ENCODE measurements at regions not wholly inside any gene's neighbourhood (a gene's known extent, or its start where the extent isn't known, plus 50 kb on each side); places are given as distances from the start of the nearest gene placed in this dataset.
A peak's percentile ranks its signal among the peaks of the same experiment; 100 is the strongest.

GRCh38 chr2:64287202-64287740 is 143.1 kb upstream of the PELI1 start:
- no peak for DNase-seq

DNA sequence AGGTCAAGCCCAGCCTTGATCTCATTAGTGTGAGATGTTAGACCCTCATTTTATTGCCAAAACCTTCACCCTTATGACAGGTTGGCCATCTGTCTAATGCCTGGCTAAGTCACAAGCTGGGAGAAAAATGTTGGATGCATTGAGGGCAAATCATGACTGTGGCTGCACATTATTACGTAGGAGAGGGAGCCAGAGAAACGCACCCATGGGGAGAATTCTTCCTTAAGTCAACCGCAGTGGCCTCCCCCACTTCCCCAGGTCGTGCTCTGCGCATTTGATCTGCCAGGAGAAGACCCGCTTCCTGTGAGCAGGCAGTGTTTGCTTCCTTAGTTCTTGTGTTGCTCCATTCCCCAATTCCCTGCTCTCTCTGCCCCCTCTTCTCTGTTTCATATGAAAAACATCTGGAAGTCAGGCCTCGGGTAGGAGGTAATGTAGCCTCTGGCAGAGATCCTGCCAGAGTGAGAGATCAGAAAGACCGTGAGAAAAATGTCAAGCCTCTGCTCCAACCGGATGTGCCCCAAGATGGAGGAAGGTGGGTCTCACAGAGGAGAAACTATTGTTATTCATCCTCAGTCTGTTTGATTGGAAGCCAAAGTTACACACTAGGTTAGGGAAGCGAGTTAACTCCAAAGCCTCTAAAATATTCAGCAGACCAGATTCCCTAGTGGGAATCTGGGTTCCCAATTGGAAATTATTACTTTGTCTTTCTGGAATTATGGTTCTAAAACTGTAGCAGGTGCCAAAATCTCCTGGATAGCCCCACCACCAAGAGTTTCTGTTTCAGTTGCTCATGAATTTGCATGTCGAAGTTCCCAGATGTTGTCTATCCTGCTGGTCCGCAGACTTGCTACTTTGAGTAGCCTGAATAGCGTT is 144.3 kb upstream of the PELI1 start:
- no peak for DNase-seq

DNA sequence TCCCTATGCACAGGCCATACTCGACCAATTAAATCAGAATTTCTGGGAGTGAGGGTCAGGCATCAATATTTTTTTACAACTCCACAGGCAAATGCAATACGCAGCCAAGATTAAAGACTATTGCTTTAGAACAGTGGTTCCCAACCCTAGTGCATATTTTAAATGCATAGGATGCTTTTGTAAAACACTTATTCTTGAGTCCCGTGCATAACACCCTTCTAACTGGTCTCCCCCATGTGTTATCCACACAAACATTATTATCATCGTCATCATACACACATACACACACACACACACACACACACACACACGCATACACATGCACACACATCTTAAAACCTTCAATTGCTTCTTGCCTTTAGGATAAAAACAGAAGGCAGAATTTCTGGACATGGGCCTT is 145.0 kb upstream of the PELI1 start:
- DNase-seq: no peak

DNA sequence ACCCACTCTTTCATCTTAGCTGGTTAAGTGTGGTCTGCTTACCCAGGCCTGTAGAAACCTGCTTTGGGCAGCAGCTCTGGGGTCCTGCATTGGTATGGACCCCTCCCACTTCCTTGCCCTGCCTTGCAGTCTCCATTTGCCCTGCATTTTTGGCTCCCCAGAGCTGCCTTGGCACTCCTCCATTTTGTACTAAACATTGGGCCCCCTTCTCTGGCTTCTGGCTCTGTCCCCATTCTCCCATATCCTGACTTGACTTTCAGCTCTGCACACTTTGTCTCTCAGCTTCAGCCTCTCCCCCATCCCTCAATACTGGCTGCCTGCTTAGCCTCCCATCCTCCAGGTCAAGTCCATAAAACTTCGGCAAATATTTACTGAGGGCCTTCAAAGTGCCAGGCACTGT is 145.5 kb upstream of the PELI1 start:
- no peak for DNase-seq

- DNase-seq: no peak
Observed at GRCh38 chr2:64291181-64291580, 147.0 kb upstream of the PELI1 start.

- DNase-seq: no peak
Observed at GRCh38 chr2:64295326-64296139, 151.3 kb upstream of the PELI1 start.

DNA sequence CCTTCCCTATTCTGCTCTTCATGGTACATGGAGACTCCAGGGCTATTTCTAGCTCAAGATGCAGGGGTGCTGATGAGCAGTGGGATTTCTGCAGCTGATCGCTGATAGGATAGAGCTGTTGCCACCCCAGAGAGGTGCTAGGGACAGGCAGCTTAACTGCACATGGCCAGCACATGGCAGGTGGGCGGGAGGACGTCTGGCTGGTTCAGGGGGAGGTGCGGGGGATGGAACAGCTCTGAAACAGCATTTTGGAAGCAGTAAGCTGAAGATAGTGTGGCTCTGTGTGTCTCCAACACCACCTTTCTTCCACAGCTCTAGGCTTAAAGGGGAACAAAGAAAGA is 151.9 kb upstream of the PELI1 start:
- DNase-seq: no peak

DNA sequence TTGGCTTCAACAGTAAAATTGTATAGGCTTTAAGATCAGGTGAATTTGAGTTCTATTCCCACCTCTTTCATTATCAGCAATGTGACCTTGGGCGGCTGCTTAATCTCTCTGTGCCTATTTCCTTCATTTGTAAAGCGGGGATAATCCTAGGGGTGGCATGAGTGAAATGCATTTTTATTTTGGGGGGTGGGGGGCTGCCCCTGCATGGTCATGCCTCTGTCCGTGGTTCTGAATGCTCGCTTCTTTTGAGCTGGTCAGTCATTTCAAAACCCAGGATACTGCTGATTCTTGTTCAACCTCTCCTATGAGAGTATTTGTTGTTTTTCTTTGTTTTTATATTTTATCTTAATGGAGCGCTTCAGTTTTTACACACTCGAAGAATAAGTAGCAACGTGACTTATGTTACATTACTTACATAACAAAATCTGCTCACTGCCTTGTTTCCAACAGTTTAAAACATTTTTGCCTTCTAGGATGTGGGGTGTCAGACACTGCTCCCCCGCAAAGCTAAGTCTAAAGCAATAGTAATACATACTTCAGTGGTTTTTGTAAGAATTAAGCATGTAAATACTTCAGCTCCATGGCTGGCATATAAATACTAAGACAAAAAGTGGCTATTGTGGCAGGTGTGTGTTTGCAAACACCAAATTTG is 152.6 kb upstream of the PELI1 start:
- DNase-seq: no peak

DNA sequence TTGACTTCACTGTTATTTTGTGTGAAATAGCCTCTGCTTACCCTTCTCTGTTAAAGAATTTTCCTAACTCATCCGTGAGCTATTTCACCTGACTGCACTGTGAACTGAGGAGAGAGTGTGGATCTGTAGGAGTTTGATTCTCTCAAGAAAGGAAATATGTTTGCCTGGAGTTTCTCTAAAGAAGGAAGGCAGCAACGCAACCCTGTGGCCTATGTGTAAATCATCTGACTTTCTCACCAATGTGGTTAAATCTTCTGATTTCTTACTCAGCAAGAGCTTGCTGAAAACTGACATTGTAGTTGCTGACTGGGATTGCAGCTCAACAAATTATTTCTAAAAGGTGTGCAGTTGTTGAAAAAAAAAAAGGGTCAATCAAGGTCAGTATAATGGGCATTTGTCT is 153.9 kb upstream of the PELI1 start:
- DNase-seq: no peak

GRCh38 chr2:64300066-64300465 is 153.9 kb upstream of the LGALSL start:
- DNase-seq: peak; percentile 9

GRCh38 chr2:64303250-64303649 is 150.7 kb upstream of the LGALSL start:
- DNase-seq: no peak

DNA sequence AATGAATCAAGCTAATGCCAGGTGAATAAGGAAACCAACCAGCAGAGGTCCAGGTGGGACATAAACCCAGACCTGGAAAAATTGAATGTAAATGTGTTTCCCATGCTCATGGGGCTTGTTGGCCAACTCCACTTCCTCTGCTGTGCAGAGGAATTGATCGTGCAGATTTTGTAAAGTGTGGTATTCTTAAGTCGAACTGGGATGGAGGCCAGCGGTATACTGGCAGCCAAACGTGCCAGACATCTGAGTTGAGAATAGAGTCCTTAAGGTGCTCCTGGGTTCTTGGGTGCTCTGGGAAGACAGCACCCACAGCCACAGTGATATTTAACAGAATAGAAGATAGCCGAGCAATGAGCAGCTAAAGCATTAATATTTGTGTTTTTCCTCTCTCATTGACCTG is 146.5 kb upstream of the LGALSL start:
- no peak for DNase-seq

DNA sequence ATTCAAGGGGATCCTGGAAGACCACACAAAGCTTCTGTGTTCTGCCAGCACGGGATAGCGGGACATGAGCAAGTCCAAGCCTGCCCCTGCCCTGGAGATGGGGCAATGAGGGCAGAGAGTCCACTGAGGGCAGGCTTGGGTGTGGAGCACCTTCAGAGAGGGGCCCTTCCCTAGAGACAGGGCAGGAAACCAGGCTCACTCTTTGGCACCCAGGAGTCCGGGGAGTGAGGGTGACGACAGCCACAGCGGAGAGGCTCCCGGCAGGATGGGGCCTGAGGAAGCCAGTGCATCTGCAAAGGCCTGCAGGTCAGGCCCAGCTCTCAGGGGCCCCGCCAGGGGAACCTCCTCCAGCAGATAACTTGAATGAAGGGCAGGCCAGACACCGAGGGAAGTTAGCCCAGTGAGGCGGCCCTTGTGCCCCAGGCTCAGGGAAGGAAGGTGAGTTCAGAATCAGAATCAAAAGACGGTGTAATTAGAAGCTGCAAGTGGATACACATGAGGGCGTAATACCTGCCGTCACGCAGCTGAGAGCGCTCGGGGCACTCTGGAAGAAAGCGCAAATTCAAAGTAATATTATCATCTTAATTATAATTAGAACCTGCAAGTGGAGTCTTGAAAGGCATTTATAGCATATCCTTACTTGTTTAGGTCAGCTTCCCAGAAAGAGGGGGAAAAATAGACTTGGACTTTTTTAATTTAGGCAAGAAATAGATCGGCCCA is 142.6 kb upstream of the LGALSL start:
- no peak for DNase-seq

DNA sequence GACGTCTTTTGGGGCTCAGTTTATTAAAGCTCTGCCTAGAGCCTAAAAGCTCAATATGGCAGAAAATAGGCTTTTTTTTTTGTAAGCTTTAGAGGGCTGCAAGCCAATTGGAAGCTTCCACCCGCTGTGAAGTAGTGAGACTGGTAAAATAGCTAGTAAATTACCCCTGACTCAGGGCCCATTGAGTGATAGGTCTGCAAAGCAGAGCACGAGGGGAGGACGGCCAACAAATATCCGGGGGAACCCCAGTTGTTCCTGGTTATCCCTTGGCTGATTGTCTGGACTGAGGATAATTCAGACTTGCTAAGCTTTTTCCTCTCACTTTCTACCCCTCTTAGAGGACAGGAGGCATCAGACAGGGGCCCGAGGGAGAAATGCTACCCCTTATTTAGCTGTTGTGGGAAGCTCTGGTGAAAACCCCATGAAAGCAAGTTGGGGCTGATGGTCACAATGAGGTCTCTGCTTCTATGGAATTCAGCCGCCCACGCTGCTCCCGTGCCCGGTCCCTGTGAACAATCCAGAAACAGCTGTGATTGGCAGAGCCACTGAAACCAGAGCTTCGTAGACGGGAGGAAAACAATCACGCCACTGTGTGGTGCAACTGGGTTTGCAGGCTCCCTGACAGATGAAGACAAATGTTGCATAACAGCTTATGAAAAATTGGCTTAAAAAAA is 141.9 kb upstream of the LGALSL start:
- DNase-seq: peak; percentile 39

- no peak for DNase-seq
Observed at GRCh38 chr2:64312622-64313397, 141.2 kb upstream of the LGALSL start.

GRCh38 chr2:64313398-64313723 is 140.6 kb upstream of the LGALSL start:
- no peak for DNase-seq

DNA sequence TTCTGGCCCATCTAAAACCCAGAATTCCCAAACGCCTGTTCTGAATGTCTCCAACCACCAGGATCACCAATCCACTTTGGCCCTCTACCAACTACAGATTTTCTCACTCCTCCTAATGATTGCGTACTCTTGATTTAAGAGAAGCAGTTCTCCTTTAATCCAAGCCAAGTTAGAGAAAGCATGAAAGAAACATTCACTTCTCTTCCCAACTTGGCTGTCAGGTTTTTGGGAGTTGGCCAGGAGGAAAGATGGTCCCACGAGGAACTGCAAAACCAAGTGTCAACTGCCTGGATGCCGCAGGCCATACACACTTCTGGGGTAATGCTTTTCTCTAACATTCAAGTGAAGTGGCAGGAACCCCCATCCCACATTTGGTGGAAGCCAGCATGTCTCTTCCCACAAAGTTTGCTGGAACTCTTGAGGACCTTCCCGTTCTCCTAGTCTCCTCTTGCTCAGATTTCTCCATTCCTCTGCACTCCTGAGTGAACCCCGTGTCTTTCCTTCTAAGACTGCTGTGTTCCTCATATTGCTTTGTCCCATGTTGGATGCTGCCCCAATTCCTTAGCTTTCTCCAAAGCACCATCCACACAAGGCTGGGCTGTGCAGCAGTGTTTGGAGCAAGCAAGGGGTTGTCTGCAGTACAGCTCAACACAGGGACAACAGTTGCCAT is 138.5 kb upstream of the LGALSL start:
- DNase-seq: no peak

DNA sequence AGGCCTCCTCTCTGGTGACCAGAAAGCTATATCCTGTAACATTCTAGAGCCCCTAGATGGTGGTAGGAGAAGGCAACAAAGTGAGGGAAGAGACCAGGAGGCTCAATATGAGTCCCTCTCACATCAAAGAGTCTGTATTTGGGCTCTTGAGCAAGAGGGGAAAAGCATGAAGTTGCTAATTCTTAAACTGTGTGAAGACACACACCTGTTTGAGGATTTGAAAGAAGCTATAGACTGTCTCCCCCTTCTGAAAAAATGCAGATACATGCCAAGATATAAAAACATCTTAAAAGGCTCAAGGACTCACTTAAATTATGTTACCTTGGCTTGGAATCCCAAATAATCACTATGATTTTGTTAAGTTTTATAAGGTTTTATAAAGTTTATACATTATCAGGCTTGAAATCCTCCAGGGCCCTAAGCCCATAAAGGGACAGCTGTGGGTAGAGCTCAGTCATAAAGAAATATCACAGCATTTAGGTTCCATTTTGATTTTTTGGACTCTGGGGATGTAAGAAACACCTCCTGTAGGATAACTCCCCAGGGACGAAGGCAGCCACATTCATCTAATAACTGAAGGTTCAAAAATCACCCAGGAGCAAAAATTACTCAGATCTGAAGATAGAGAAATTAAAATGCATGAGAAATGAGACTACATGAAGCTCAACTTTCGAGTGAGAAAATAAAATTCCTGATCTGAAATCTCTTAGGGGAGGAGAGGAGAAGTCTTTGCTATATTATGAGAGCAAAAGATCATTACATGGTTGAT is 136.1 kb upstream of the LGALSL start:
- DNase-seq: no peak

DNA sequence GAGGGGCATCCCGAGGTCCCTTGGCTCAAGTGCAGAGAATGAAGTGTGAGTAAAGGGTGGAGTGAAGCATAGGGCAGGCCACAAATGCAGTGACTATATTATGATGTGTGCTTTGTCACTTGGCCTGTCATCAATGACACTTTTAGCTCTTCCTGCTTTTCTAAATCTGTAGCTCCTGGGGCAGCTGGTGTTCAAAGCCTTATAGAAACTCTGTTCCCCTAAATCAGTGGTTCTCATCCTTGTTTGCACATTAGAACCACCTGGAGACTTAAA is 135.6 kb upstream of the LGALSL start:
- DNase-seq: no peak

DNA sequence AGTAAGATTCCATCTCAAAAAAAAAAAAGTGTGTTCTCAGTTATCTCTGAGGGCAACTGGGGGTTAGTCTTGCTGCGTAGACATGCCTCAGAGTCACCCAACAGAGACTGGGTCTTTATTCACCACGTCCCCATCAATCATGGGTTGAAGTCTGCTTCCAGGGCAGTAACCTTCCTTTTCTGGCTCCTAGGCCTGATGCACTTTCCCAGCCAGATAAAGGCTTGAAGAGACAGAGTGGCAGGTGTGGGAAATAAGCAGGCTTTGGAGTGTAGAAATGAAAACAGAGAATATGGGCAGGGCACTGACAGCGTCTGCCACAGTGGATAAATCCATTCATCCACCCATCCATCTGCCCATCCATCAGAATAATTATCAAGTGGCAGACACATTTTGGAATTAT is 134.1 kb upstream of the LGALSL start:
- no peak for DNase-seq

DNA sequence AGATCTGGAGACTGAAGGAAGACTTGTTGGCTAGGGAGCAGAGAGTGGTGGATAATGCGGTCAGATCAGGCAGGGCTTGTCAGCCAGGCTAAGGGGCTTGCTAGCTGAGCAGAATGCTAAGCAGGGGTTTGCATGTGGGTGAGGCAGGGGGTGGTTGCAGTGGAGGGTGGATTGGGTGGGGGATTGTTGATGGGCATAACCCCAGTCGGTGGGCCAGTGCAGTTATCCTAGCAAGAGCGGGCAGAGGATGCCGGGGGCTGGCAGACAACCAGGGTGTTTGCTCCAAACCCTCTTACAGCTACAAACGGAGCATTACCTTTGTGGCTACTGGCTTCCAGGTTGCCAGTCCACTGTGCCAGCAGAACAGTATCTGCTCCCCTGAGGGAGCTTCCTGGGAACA is 131.5 kb upstream of the LGALSL start:
- DNase-seq: no peak
